ENCODE measurements at regions not wholly inside any gene's neighbourhood (a gene's known extent, or its start where the extent isn't known, plus 50 kb on each side); places are given as distances from the start of the nearest gene placed in this dataset.

DNA sequence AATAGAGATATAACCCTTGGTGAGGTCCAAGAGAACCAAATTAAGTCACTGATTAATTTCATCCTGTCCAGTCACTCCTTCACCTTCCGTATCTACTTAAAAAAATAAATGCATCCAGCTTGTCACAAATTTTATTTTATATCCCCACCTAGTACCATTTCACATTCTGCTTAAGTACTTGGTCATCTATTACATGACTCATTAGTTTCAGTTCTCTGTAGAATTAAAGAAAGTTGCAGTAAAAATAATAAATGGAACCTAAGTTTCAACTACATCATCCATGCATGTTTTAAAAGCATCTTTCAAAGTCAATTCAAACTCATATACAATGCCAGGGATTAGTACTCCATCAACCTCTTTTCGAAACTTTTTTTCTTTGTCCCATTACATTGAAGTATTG is 130.2 kb downstream of the SH2D1A start:
- TF ChIP-seq, protein P1, sequence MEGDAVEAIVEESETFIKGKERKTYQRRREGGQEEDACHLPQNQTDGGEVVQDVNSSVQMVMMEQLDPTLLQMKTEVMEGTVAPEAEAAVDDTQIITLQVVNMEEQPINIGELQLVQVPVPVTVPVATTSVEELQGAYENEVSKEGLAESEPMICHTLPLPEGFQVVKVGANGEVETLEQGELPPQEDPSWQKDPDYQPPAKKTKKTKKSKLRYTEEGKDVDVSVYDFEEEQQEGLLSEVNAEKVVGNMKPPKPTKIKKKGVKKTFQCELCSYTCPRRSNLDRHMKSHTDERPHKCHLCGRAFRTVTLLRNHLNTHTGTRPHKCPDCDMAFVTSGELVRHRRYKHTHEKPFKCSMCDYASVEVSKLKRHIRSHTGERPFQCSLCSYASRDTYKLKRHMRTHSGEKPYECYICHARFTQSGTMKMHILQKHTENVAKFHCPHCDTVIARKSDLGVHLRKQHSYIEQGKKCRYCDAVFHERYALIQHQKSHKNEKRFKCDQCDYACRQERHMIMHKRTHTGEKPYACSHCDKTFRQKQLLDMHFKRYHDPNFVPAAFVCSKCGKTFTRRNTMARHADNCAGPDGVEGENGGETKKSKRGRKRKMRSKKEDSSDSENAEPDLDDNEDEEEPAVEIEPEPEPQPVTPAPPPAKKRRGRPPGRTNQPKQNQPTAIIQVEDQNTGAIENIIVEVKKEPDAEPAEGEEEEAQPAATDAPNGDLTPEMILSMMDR (IDR thresholded peaks at IDR 0.05 in 2 of 3, conservative IDR thresholded peaks at IDR 0.05 in 1 of 3; ENCODE audit: borderline replicate concordance in 1 of 3, insufficient read depth in 1 of 3, low read depth in 2 of 3, low read length in 2 of 3): no peak
- no peak for TF ChIP-seq SIN3A (IDR thresholded peaks at IDR 0.05; ENCODE audit: low read depth)
- TF ChIP-seq ZFX (IDR thresholded peaks at IDR 0.05): no peak
- TF ChIP-seq RAD21 (IDR thresholded peaks at IDR 0.05; ENCODE audit: low read depth): no peak
- no peak for TF ChIP-seq SP1 (IDR thresholded peaks at IDR 0.05; ENCODE audit: low read depth)
- no peak for TF ChIP-seq EGR1 (IDR thresholded peaks at IDR 0.05; ENCODE audit: low read depth)
- TF ChIP-seq CEBPB (IDR thresholded peaks at IDR 0.05; ENCODE audit: low read depth): no peak
- no peak for TF ChIP-seq POLR2AphosphoS5 (IDR thresholded peaks at IDR 0.05; ENCODE audit: low read depth, low read length)
- TF ChIP-seq, protein P2, sequence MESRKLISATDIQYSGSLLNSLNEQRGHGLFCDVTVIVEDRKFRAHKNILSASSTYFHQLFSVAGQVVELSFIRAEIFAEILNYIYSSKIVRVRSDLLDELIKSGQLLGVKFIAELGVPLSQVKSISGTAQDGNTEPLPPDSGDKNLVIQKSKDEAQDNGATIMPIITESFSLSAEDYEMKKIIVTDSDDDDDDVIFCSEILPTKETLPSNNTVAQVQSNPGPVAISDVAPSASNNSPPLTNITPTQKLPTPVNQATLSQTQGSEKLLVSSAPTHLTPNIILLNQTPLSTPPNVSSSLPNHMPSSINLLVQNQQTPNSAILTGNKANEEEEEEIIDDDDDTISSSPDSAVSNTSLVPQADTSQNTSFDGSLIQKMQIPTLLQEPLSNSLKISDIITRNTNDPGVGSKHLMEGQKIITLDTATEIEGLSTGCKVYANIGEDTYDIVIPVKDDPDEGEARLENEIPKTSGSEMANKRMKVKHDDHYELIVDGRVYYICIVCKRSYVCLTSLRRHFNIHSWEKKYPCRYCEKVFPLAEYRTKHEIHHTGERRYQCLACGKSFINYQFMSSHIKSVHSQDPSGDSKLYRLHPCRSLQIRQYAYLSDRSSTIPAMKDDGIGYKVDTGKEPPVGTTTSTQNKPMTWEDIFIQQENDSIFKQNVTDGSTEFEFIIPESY (IDR thresholded peaks at IDR 0.05; ENCODE audit: extremely low read depth, insufficient replicate concordance, low read length): no peak
- no peak for TF ChIP-seq ZNF274 (IDR thresholded peaks at IDR 0.05; ENCODE audit: low read depth, low read length)
- no peak for TF ChIP-seq FOSL1 (IDR thresholded peaks at IDR 0.05; ENCODE audit: low read depth)
- no peak for TF ChIP-seq SRF (IDR thresholded peaks at IDR 0.05; ENCODE audit: low read depth)
- TF ChIP-seq EZH2phosphoT487 (IDR thresholded peaks at IDR 0.05; ENCODE audit: borderline replicate concordance): no peak
- TF ChIP-seq, protein P3, sequence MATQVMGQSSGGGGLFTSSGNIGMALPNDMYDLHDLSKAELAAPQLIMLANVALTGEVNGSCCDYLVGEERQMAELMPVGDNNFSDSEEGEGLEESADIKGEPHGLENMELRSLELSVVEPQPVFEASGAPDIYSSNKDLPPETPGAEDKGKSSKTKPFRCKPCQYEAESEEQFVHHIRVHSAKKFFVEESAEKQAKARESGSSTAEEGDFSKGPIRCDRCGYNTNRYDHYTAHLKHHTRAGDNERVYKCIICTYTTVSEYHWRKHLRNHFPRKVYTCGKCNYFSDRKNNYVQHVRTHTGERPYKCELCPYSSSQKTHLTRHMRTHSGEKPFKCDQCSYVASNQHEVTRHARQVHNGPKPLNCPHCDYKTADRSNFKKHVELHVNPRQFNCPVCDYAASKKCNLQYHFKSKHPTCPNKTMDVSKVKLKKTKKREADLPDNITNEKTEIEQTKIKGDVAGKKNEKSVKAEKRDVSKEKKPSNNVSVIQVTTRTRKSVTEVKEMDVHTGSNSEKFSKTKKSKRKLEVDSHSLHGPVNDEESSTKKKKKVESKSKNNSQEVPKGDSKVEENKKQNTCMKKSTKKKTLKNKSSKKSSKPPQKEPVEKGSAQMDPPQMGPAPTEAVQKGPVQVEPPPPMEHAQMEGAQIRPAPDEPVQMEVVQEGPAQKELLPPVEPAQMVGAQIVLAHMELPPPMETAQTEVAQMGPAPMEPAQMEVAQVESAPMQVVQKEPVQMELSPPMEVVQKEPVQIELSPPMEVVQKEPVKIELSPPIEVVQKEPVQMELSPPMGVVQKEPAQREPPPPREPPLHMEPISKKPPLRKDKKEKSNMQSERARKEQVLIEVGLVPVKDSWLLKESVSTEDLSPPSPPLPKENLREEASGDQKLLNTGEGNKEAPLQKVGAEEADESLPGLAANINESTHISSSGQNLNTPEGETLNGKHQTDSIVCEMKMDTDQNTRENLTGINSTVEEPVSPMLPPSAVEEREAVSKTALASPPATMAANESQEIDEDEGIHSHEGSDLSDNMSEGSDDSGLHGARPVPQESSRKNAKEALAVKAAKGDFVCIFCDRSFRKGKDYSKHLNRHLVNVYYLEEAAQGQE (IDR thresholded peaks at IDR 0.05; ENCODE audit: low read depth): no peak
- TF ChIP-seq, protein P4, sequence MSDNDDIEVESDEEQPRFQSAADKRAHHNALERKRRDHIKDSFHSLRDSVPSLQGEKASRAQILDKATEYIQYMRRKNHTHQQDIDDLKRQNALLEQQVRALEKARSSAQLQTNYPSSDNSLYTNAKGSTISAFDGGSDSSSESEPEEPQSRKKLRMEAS (IDR thresholded peaks at IDR 0.05): no peak
- TF ChIP-seq CBX3 (IDR thresholded peaks at IDR 0.05; ENCODE audit: low read depth): no peak
- TF ChIP-seq TCF7L2 (IDR thresholded peaks at IDR 0.05; ENCODE audit: borderline replicate concordance, extremely low read depth, insufficient read depth, insufficient read length): no peak
- no peak for TF ChIP-seq POLR2A (IDR thresholded peaks at IDR 0.05; ENCODE audit: borderline replicate concordance, extremely low read depth, insufficient read depth, insufficient read length)

More for the DNA sequence above, 130.2 kb downstream of the SH2D1A start:
- H3K79me2 ChIP-seq (ENCODE audit: insufficient read depth, low read length): no peaks in the 10 kb centered on the region
- H3K4me1 ChIP-seq (ENCODE audit: control insufficient read depth in 1 of 2, insufficient read depth in 2 of 2, low read length in 2 of 2): no peaks in the 10 kb centered on the region
- intact Hi-C loops (cut with micrococcal nuclease): no loop called here
- ChIA-PET RAD21 (ENCODE audit: low non-redundant PET in 1 of 2, low total read pairs in 2 of 2, uncharacterized antibody in 2 of 2, unreplicated experiment in 2 of 2) (no interaction called here), POLR2A (no interaction called here), CTCF (no interaction called here)
- no peaks in the 10 kb centered on the region for H3K9me2 ChIP-seq (ENCODE audit: insufficient read depth)
- H3K4me2 ChIP-seq (ENCODE audit: low read length): no peak overlapping the region
- no peak for ATAC-seq
- H3K27me3 ChIP-seq (ENCODE audit: insufficient read depth, low read length): no peaks in the 10 kb centered on the region
- BruUV-seq (replicated peaks): no TSS peak
- no peaks in the 10 kb centered on the region for H4K20me1 ChIP-seq (ENCODE audit: insufficient read depth)
- no peak overlapping the region for H2AFZ ChIP-seq (ENCODE audit: low read depth, low read length, poor library complexity, severe bottlenecking)
- H3K36me3 ChIP-seq (ENCODE audit: control insufficient read depth in 1 of 2, insufficient read depth in 2 of 2, low read length in 2 of 2): no peaks in the 10 kb centered on the region
- H3K4me3 ChIP-seq (replicated peaks in 1 of 2; ENCODE audit: low read depth in 1 of 2, low read length in 2 of 2): no peak overlapping the region
- no peak overlapping the region for H3K27ac ChIP-seq (ENCODE audit: low read depth, low read length)
- H3K9ac ChIP-seq (ENCODE audit: low read length): no peak overlapping the region
- no peak for DNase-seq (ENCODE audit: low read depth, low spot score)
- no peaks in the 10 kb centered on the region for H3K9me3 ChIP-seq (ENCODE audit: control insufficient read depth in 1 of 2, insufficient read depth in 1 of 2, low read depth in 1 of 2, low read length in 2 of 2)

Measured in HCT116 (cell line).